ENCODE measurements at regions not wholly inside any gene's neighbourhood (a gene's known extent, or its start where the extent isn't known, plus 50 kb on each side); places are given as distances from the start of the nearest gene placed in this dataset.
"Not testable (repeated sequence)": the region's sequence is repeated elsewhere in the genome, so short reads cannot be mapped to it uniquely, and the experiment has no call there.

DNA sequence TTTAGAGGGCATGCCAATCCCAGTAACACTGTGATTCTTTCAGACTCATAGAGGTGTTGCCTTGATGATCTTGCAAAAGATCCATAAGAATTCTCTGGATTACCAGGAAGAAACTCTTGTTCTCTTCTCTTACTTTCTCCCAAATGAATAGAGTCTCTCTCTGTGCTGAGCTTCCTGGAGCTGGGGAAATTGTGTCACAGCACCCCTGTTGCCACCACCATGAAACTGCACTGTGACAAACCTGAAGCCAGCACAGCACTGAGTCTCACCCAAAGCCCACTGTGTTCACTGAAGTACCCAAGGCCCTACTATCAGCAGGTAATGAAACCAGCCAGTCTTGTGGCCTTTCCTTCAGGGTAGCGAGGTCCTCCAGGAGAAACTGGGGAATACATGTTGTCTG lies 332.7 kb upstream of the FGF16 start:
- ATAC-seq, result no peak

DNA sequence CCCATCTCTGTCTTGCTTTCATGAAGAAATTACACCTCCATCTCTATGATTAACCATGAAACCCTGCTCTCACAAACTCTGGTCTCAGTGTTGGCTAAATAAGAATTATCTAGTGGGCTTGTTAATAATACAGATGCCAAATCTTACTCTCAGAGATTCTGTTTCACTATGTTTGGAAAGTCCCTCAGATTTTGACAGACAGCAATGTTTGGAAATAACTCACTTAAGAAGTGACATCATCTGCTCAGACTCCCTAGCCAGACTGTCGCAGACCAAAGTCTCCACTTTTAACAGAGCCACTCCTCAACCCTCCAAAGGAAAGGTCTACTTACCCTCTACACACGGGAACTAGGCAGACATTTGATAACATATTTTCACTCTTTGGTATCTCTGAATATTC lies 328.5 kb upstream of the FGF16 start:
- no peak for DNase-seq (ENCODE audit: low spot score)
- no peak for ATAC-seq
- intact Hi-C loops (cut with DNase I), result no loop called here

More for the DNA sequence above, 332.7 kb upstream of the FGF16 start:
- no peak for DNase-seq (ENCODE audit: low spot score)
- intact Hi-C loops (cut with DNase I), result no loop called here

DNA sequence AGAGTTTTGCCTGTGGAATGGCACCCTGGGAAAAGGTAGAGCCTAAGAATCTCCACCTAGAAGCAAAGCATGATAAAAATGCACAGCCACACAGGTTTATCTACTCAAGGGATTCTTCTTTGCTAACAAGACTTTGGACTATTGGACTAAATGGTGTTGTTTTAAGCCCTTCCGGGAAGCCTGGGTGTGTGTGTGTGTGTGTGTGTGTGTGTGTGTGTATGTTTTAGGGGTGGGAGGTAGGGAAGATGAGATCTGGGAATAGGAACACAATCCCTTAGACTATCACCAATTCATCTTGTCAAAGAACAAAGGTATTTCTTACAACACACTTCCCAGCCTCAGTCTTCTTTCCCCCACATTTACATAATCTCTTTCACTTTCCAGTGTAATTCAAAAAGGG lies 327.5 kb upstream of the FGF16 start:
- ATAC-seq (no peak), DNase-seq (ENCODE audit: low spot score) (no peak)
- intact Hi-C loops (cut with DNase I), result no loop called here

DNA sequence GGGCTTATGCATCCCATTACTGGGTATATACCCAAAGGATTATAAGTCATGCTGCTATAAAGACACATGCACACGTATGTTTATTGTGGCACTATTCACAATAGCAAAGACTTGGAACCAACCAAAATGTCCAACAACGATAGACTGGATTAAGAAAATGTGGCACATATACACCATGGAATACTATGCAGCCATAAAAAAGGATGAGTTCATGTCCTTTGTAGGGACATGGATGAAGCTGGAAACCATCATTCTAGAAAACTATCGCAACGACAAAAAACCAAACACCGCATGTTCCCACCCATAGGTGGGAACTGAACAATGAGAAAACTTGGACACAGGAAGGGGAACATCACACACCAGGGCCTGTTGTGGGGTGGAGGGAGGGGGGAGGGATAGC lies 323.3 kb upstream of the FGF16 start:
- ATAC-seq; intact Hi-C loops (cut with DNase I): not testable (repeated sequence)

DNA sequence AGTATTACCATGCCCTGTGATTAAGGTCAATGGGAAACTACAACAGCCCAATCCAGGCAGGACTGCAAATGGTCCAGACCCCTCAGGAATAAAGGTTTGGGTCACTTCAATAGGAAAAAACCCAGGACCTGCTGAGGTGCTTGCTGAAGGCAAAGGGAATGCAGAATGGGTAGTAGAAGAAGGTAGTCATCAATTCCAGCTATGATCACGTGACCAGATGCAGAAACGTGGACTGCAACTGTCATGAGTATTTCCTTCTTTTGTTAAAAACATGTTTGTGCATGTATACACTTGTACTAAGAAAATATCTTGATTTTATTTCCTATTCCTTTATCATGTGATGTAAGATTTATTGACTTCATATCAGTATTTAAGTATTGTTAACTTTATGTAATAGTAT lies 319.6 kb upstream of the FGF16 start:
- ATAC-seq; intact Hi-C loops (cut with DNase I); DNase-seq (ENCODE audit: low spot score): not testable (repeated sequence)

More for the DNA sequence above, 323.3 kb upstream of the FGF16 start:
- not testable (repeated sequence) for DNase-seq (ENCODE audit: low spot score)

DNA sequence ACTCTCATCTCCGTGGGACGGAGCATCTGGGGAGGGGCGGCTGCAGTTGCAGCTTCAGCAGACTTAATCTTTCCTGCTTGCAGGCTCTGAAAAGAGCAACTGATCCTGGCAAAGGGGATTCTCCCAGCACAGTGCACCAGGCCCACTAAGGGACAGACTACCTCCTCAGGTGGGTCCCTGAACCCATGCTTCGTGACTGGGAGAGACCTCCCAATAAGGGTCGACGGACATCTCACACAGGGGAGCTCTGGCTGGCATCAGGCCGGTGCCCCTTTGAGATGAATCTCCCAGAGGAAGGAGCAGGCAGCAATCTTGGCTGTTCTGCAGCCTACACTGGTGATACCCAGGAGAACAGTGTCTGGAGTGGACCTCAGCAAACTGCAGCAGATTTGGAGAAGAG lies 303.3 kb upstream of the FGF16 start:
- ATAC-seq (no peak), DNase-seq (ENCODE audit: low spot score) (no peak)
- intact Hi-C loops (cut with DNase I), result no loop called here

DNA sequence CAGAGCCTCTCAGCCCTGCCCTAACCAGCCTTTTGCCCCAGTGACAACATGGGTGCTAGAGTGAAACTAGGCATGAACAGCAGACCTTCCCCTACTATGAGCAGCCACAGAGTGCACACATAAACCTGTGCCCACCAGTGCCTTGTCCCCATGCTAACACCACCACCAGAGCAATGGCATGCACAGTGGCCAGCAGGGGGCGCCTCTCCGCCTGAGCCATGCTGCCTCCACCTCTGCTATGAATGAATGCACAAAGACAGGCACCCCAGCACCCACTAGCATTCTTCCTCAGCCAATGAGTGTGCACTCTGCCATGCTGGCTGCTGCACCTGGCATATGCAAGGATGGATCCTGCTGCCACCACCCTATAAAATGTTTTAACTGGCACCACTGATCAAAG lies 286.9 kb upstream of the FGF16 start:
- DNase-seq (ENCODE audit: low spot score), result no peak
- intact Hi-C loops (cut with DNase I), result no loop called here
- no peak for ATAC-seq

DNA sequence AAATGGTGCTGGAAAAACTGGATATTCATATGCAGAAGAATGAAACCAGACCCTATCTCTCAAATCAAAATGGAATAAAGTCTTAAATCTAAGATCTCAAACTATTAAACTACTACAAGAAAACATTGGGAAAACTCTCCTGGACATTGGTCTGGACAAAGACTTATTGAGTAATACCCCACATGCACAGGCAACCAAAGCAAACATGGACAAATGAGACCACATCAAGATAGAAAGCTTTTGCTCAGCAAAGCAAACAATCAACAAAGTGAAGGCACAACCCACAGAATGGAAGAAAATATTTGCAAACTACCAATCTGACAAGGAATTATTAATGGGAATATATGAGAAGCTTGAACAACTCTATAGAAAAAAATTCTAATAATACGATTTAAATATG lies 284.4 kb upstream of the FGF16 start:
- intact Hi-C loops (cut with DNase I), result no loop called here
- ATAC-seq (no peak), DNase-seq (ENCODE audit: low spot score) (no peak)

DNA sequence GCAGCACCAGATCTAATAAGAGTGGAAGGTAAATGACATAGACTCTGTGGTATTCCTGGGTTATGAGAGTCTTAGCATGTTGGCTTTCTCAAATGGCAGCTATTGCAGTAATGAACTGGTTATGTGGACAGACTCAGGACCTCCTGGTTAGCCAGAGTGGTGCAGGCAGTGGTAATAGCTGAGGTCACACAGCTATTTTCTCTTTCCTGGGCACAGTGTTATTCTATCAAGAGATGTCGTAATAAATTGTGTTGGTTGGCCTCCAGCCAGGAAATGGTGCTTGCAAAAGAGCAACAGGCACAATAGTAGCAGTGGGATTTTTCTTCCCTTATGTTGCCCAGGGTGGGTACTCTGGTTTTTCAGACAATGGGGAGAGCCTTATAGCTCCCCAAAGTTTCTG lies 279.2 kb upstream of the FGF16 start:
- intact Hi-C loops (cut with DNase I), result no loop called here
- no peak for ATAC-seq
- DNase-seq (ENCODE audit: low spot score), result no peak

DNA sequence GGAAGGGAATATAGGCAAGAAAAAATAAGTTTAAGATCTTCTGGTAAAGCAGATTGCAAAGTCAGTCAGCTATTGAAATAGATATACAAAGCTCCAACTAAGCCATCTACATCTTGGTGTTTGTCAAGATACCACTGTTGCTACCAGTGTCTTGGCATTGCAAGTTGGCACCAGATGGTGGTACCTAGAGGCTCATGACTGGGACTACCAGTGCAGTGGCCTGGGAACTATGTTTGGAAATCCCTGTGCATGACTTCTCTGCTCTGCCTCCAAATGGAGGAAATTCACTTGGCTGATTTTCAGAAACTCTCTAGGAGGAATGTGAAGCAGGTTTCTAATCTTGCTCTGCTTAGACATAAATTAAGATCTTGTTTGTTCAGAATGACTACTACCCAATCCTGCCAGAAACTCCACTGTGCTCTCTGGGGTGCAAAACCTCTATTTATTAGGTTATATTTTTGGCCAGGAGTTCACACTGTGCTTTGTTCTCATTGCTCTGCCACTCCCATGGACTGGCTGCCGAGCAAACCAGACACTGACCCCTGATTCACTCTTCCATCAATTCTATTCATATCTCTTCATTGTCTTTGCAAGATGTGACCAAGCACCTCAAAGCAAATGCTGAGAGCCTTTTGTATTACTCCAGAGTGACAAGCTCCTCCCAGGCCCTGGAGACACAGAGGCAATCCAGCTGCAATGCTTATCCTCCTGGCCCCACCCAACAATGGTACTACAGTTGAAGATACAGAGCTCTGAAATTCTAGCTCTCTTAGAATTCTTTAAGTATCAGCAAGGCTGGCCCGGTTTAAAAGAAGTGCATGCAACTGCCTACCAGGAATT lies 272.3 kb upstream of the FGF16 start:
- DNase-seq (ENCODE audit: low spot score) (no peak), ATAC-seq (peak; percentile 65)
- intact Hi-C loops (cut with DNase I), result no loop called here

DNA sequence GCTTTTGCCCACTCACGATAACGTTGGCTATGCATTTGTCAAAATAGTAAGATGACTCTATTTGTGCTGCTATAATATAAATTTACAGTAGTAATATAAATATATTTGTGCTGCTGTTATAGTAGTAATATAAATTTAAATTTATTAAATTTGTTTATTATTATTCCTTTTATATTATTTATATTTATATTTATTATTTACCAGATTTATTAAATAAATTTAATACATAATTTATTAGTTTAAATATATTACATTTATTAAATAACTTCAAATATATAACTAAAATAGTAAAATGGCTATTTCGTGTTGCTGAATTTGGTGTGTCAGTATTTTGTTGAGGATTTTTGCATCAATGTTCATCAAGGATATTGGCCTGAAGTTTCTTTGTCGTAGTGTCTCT lies 246.5 kb upstream of the FGF16 start:
- ATAC-seq (no peak), DNase-seq (ENCODE audit: low spot score) (no peak)
- intact Hi-C loops (cut with DNase I), result no loop called here

DNA sequence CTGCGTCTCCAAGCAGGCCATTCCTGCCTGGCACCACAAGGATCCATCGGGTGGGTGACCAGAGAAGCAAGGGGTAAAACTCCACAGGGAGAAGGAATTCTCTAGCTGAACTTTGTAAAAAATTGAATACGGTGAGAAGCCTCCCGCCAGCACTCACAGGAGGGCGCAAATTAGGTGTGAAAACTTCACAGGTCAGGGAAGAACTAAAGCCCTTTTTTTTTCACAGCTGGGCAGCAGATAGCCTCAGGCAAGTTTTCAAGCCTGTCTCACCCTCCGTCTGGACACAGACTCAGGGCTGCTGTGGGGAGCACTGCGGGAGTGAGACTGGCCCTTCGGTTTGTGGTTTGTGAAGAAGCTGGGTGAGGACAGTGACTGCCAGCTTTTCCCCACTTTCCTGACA lies 224.1 kb upstream of the FGF16 start:
- ATAC-seq, result no peak
- intact Hi-C loops (cut with DNase I), result no loop called here

DNA sequence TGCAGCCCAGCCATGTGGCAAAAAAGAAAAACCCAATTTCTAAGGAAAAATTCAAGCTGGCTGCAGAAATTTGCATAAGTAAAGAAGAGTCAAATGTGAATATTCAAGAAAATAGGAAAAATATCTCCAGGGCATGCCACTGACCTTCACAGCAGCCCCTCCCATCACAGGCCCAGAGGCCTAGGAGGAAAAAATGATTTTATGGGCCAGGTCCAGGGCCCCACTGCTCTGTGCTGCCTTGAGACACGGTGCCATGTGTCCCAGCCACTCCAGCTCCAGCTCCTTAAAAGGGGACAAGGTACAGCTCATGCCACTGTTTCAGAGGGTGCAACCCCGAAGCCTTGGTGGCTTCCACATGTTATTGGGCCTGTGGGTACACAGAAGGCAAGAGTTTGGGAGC lies 182.7 kb upstream of the FGF16 start:
- ATAC-seq, result no peak

More for the DNA sequence above, 224.1 kb upstream of the FGF16 start:
- no peak for DNase-seq (ENCODE audit: low spot score)

DNA sequence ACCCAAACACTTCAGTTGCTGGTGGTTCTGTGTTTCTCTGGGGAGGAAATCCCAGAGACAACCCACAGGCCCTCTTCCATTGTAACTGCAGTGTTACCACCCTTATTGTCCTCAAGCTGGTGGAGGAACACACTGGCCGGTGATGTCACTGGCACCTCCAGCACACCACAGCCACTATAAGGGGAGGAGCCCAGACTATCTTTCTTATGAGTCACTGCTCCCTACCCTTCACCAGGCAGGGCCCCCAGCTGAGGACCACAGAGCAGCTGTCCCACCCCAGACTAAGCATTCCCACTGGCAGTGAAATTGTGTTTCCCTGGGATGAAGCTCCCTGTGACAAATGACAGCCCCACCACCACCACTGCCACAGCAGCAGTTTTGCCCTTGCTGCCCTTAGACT lies 171.8 kb upstream of the FGF16 start:
- intact Hi-C loops (cut with DNase I), result no loop called here
- DNase-seq (ENCODE audit: low spot score) (no peak), ATAC-seq (no peak)

More for the DNA sequence above, 182.7 kb upstream of the FGF16 start:
- intact Hi-C loops (cut with DNase I), result no loop called here
- no peak for DNase-seq (ENCODE audit: low spot score)

DNA sequence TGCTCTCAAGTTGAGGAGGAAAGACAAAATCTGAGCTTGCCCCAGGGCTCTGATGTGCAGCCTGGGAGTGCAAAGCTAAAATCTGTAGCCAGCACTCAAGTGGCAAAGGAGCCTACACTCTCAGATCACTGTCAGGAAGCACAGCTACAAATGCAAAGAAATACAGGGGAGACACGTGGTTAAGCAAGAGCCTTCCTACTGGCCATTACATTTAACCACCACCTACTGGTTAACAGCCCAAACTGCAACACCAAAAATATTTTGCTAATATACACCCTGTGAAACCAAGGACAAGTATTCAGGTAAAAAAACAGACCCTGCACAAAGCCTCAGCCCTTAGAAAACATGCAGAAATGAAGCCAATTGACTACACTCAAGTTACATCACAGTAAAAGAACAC lies 170.4 kb upstream of the FGF16 start:
- intact Hi-C loops (cut with DNase I), result no loop called here
- DNase-seq (ENCODE audit: low spot score) (no peak), ATAC-seq (no peak)

DNA sequence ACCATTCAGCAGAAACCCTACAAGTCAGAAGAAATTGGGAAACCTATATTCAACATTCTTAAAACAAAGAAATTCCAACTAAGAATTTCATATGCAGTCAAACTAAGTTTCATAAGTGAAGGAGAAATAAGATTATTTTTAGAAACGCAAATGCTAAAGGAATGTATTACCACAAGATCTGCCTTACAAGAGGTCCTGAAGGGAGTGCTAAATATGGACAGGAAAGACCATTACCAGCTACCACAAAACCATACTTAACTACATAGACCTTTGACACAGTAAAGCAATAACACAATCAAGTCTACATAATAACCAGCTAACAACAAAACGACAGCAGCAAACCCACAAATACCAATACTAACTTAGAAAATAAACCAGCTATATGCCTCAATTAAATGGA lies 169.3 kb upstream of the FGF16 start:
- DNase-seq (ENCODE audit: low spot score) (no peak), ATAC-seq (no peak)
- intact Hi-C loops (cut with DNase I), result no loop called here

DNA sequence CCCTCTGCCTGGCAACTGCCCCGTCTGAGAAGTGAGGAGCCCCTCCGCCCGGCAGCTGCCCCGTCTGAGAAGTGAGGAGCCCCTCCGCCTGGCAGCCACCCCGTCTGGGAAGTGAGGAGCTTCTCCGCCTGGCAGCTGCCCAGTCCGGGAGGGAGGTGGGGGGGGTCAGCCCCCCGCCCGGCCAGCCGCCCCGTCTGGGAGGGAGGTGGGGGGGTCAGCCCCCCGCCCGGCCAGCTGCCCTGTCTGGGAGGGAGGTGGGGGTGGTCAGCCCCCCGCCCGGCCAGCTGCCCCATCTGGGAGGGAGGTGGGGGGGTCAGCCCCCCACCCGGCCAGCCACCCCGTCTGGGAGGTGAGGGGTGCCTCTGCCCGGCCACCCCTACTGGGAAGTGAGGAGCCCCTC lies 167.8 kb upstream of the FGF16 start:
- ATAC-seq; intact Hi-C loops (cut with DNase I); DNase-seq (ENCODE audit: low spot score): not testable (repeated sequence)

DNA sequence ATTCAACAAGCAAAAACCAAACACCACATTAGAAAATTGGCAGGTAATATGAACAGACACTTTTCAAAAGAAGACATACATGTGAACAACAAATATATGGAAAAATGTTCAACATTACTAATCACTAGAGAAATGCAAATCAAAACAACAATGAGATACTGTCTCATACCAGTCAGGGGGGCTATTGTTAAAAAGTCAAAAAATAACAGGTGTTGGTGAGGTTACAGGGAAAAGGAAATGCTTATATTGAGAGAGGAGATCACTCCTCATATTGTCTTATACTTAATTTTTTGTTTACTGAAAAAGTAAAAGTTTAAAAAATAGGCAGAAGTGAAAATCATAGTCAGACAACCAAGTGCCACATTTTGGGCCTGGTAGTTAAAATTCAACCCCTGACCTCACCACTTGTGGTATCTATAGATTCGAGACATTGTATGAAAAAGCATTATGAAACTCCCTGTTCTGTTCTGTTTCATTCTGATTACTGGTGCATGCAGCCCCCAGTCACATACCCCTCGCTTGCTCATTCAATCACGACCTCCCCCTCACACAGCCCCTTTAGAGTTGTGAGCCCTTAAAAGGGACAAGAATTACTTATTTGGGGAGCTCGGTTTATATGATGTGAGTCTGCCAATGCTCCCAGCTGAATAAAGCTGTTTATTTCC lies 153.7 kb upstream of the FGF16 start:
- ATAC-seq (no peak), DNase-seq (ENCODE audit: low spot score) (no peak)
- intact Hi-C loops (cut with DNase I), result no loop called here

DNA sequence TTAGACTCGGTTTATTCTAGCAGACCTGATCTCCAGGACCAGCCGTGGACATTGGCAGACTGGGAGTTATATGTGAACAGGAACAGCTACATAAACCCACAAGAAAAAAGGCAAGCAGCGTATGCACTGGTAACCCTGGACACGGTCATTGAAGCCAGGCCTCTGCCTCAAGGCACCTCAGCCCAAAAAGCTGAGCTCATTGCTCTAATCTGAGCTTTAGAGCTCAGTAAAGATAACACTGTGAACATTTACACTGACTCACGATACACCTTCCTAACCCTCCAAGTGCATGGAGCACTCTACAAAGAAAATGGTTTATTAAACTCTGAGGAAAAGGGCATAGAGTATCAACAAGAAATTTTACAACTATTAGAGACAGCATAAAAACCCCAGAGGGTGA lies 148.9 kb upstream of the FGF16 start:
- ATAC-seq (no peak), DNase-seq (ENCODE audit: low spot score) (no peak)
- intact Hi-C loops (cut with DNase I), result no loop called here

DNA sequence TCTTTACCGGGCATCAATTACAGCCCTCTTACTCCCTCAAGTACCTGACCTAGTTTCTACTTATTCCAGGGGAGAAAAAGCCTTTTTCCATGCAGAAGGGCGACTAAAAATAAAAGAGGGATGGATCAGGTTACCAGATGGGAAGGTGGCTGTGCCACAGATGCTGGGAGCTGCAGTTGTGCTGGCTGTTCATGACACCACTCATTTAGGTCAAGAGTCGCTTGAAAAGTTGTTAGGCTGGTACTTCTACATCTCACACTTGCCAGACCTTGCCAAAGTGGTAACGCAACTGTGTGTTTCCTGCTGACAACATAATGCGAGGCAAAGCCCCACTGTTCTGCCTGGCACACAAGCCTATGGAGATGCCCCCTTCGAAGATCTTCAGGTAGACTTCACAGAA lies 148.4 kb upstream of the FGF16 start:
- ATAC-seq, result no peak
- intact Hi-C loops (cut with DNase I), result no loop called here

DNA sequence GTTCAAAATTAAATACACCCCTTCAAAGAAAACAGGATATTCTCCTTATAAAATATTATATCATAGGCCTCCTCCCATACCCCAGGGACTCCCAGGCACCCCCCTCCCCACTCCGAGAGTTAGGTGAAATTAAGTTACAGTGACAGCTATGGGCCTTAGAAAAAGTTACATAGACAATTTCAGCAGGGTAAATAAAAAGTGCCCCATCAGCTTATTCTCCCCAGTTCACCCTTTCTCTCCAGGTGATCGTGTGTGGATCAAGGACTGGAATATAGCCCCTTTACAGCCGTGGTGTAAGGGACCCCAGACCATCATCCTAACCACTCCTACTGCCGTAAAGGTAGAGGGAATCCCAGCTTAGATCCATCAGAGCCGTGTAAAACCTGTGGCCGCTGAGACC lies 147.6 kb upstream of the FGF16 start:
- intact Hi-C loops (cut with DNase I), result no loop called here
- DNase-seq (ENCODE audit: low spot score), result no peak
- ATAC-seq, result no peak

More for the DNA sequence above, 148.4 kb upstream of the FGF16 start:
- no peak for DNase-seq (ENCODE audit: low spot score)

Measured in sciatic nerve (tissue), 2 donors.